ENCODE measurements at regions not wholly inside any gene's neighbourhood (a gene's known extent, or its start where the extent isn't known, plus 50 kb on each side); places are given as distances from the start of the nearest gene placed in this dataset.

GRCh38 chr10:128915630-128916029, 551.4 kb upstream of the MGMT start:
- TF ChIP-seq EZH2 (IDR thresholded peaks at IDR 0.05; ENCODE audit: borderline replicate concordance) (no peak), CTCF (IDR thresholded peaks at IDR 0.05; ENCODE audit: poor library complexity) (no peak)
